ENCODE measurements at regions not wholly inside any gene's neighbourhood (a gene's known extent, or its start where the extent isn't known, plus 50 kb on each side); places are given as distances from the start of the nearest gene placed in this dataset.
"Not testable (repeated sequence)": the region's sequence is repeated elsewhere in the genome, so short reads cannot be mapped to it uniquely, and the experiment has no call there.

DNA sequence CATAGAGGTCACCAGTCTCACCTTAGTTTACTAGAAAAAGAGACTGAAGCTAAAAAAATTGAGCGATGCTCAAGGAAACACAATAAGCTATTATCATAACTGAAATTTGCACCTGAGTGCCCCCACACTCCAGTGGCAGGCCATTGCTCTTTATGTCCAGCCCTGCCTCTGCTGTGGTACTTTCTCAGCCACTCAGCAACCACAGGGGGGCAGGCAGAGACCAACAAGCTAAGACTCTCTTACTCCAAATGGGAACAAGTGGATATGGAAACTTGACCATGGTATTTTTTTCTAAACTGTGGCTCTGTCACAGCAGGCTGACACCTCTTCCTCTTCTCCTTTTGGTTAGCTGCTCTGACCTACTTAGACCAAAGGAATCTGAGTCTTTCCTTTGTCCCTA lies 1713.4 kb downstream of the KHDRBS2 start:
- TF ChIP-seq, protein P1, sequence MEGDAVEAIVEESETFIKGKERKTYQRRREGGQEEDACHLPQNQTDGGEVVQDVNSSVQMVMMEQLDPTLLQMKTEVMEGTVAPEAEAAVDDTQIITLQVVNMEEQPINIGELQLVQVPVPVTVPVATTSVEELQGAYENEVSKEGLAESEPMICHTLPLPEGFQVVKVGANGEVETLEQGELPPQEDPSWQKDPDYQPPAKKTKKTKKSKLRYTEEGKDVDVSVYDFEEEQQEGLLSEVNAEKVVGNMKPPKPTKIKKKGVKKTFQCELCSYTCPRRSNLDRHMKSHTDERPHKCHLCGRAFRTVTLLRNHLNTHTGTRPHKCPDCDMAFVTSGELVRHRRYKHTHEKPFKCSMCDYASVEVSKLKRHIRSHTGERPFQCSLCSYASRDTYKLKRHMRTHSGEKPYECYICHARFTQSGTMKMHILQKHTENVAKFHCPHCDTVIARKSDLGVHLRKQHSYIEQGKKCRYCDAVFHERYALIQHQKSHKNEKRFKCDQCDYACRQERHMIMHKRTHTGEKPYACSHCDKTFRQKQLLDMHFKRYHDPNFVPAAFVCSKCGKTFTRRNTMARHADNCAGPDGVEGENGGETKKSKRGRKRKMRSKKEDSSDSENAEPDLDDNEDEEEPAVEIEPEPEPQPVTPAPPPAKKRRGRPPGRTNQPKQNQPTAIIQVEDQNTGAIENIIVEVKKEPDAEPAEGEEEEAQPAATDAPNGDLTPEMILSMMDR (IDR thresholded peaks at IDR 0.05; ENCODE audit: insufficient read depth, low read length) = not testable (repeated sequence)
- not testable (repeated sequence) for TF ChIP-seq POLR2AphosphoS5 (IDR thresholded peaks at IDR 0.05; ENCODE audit: low read depth); REST (IDR thresholded peaks at IDR 0.05; ENCODE audit: insufficient replicate concordance, low read depth)
